SK-N-MC (cell line): ENCODE measurements at regions not wholly inside any gene's neighbourhood (a gene's known extent, or its start where the extent isn't known, plus 50 kb on each side); places are given as distances from the start of the nearest gene placed in this dataset.

ENCODE experiments used
- EZH2 ChIP-seq: fragments of 200-600 bp; sonication (generic); IDR thresholded peaks from one replicate; pipeline ENCODE4 v1.6.1; 2017; ENCODE audit warnings: antibody characterized with exemption
- POLR2AphosphoS5 ChIP-seq: IDR thresholded peaks from 2 replicates; pipeline ENCODE4 v1.6.1; 2012; ENCODE audit warnings: mild to moderate bottlenecking, low read depth, low read length, borderline replicate concordance

- TF ChIP-seq POLR2AphosphoS5 (no peak), EZH2 (no peak)
Observed at GRCh38 chr14:63130531-63130930, 73.7 kb upstream of the RHOJ start.
